ENCODE measurements at regions not wholly inside any gene's neighbourhood (a gene's known extent, or its start where the extent isn't known, plus 50 kb on each side); places are given as distances from the start of the nearest gene placed in this dataset.

DNA sequence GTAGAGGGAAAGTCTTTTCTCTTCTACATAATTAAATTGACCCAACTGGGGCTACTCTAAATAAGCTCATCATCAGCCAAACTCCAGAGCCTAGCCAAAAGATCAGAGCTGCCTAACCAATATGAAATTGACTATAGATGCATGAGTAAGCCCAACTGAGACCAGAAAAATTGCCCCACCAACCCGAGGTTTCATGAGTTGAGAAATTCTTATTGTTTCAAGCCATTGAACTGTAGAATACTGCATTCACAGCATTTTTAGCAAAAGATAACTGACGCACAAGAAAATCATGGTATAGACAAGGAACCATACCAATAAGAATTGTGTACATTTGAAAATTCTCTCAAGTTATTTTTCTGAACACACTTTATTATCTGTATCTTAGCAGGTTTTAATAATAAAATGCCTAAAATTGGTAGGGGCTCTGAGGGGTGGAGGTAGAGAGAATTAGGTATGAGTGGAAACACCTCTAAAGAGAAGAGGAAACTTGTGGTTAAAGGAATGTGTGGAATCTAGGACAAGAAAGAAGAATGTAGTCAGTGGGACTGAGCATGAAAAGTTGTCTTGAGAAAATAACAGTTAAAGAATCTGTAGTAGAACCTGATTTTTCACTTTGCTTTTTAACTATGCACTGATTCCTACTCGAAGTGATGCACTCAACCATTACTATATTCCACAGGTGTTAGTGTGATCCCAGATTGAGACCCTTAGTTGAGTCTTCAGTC lies 200.9 kb upstream of the PPP1R2C start:
- Mint-ChIP-seq H3K4me3 (ENCODE audit: low read depth) (no peak overlapping the region), H3K36me3 (ENCODE audit: insufficient read depth) (peaks cover 1% of the 10 kb centered on the region), H3K27me3 (no peaks in the 10 kb centered on the region), H3K4me1 (ENCODE audit: low read depth) (peaks cover 8% of the 10 kb centered on the region), H3K9me3 (ENCODE audit: low read depth) (peaks cover 31% of the 10 kb centered on the region), H3K27ac (no peak overlapping the region)
- TF ChIP-seq, protein P1, sequence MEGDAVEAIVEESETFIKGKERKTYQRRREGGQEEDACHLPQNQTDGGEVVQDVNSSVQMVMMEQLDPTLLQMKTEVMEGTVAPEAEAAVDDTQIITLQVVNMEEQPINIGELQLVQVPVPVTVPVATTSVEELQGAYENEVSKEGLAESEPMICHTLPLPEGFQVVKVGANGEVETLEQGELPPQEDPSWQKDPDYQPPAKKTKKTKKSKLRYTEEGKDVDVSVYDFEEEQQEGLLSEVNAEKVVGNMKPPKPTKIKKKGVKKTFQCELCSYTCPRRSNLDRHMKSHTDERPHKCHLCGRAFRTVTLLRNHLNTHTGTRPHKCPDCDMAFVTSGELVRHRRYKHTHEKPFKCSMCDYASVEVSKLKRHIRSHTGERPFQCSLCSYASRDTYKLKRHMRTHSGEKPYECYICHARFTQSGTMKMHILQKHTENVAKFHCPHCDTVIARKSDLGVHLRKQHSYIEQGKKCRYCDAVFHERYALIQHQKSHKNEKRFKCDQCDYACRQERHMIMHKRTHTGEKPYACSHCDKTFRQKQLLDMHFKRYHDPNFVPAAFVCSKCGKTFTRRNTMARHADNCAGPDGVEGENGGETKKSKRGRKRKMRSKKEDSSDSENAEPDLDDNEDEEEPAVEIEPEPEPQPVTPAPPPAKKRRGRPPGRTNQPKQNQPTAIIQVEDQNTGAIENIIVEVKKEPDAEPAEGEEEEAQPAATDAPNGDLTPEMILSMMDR (IDR thresholded peaks at IDR 0.05; ENCODE audit: unreplicated experiment): no peak
- DNase-seq (ENCODE audit: low spot score, unreplicated experiment): no peak

DNA sequence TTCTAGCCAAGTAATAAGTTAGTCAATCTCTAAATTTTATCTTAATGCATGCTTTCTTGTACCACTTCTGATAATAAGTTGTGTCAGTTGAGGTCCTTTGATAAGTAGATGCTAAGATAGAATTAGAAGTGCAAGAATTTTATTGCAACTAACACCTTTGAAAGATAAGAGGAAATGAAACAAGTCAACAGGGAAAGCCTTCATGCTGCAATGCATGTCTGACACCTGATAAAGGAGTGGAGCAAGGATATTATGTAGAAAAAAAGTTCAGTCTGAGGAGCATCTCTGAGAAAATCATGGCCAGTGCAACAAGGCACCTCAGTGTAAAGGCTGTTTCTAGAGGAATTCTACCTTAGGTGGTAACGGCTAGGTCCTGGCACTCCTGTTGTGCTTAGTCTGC lies 210.7 kb upstream of the PPP1R2C start:
- H3K4me3 Mint-ChIP-seq (ENCODE audit: low read depth): no peak overlapping the region
- no peak for DNase-seq (ENCODE audit: low spot score, unreplicated experiment)
- no peaks in the 10 kb centered on the region for H3K9me3 Mint-ChIP-seq (ENCODE audit: low read depth)
- TF ChIP-seq, protein P1 (IDR thresholded peaks at IDR 0.05; ENCODE audit: unreplicated experiment): no peak
- no peak overlapping the region for H3K27ac Mint-ChIP-seq
- no peaks in the 10 kb centered on the region for H3K27me3 Mint-ChIP-seq
- H3K4me1 Mint-ChIP-seq (ENCODE audit: low read depth): peaks cover 21% of the 10 kb centered on the region
- no peaks in the 10 kb centered on the region for H3K36me3 Mint-ChIP-seq (ENCODE audit: insufficient read depth)

DNA sequence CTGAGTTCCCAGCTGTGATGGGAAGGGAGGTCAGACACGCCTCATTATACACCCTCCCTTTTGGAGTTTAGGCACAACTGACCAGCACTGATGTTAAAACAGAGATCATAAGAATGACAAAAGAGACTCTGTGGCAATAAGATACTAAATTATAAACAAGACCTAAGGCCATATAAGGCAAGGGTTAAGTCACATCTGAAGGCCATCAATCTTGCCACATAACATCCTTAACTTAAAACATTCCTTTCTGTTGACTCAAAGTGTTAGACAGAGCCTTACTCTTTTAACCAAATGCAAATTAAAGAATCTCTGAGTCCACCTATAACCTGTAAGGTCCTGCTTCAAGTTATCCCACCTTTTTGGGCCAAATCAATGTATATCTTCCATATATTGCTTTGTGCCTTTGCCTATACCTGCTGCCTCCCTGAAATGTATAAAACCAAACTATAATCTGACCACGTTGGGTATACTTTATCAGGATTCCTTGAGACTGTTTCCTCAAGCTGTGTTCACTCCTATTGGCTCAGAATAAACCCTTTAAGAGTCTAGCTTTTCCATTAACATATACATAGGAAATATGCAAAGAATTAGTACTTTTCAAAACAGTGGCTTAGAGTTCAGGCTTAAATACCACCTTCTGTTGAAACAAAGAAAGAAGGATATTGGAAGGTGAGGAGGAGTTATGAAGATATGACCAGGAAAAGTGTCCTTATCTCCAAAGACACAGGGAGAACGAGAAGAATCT lies 214.4 kb upstream of the PPP1R2C start:
- Mint-ChIP-seq H3K27ac (peak overlapping the region; percentile 18), H3K4me1 (ENCODE audit: low read depth) (peaks cover 21% of the 10 kb centered on the region), H3K27me3 (no peaks in the 10 kb centered on the region), H3K36me3 (ENCODE audit: insufficient read depth) (no peaks in the 10 kb centered on the region), H3K9me3 (ENCODE audit: low read depth) (no peaks in the 10 kb centered on the region), H3K4me3 (ENCODE audit: low read depth) (no peak overlapping the region)
- TF ChIP-seq, protein P1 (IDR thresholded peaks at IDR 0.05; ENCODE audit: unreplicated experiment): no peak
- no peak for DNase-seq (ENCODE audit: low spot score, unreplicated experiment)

DNA sequence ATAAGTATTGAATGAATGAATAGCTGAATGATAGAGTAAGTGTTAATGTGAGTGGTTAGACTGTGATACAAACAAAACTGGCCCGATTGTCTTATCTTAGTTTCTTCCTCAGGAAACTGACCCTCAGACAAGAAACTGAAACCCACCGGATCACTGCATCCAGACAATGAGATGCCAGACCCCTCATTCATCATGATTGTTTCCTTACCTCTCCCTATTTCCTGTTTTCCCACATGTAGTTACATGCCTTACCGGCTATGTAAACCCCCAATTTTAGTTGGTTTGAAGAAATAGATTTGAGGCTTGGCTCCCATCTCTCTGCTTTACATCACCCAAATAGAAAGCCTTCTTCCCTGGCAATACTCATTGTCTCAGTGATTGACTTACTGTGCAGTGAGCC lies 218.9 kb upstream of the PPP1R2C start:
- no peaks in the 10 kb centered on the region for H3K9me3 Mint-ChIP-seq (ENCODE audit: low read depth)
- TF ChIP-seq, protein P1 (IDR thresholded peaks at IDR 0.05; ENCODE audit: unreplicated experiment): no peak
- no peaks in the 10 kb centered on the region for H3K27me3 Mint-ChIP-seq
- no peak overlapping the region for H3K4me3 Mint-ChIP-seq (ENCODE audit: low read depth)
- H3K36me3 Mint-ChIP-seq (ENCODE audit: insufficient read depth): no peaks in the 10 kb centered on the region
- H3K27ac Mint-ChIP-seq: no peak overlapping the region
- DNase-seq (ENCODE audit: low spot score, unreplicated experiment): no peak
- H3K4me1 Mint-ChIP-seq (ENCODE audit: low read depth): peaks cover 9% of the 10 kb centered on the region

DNA sequence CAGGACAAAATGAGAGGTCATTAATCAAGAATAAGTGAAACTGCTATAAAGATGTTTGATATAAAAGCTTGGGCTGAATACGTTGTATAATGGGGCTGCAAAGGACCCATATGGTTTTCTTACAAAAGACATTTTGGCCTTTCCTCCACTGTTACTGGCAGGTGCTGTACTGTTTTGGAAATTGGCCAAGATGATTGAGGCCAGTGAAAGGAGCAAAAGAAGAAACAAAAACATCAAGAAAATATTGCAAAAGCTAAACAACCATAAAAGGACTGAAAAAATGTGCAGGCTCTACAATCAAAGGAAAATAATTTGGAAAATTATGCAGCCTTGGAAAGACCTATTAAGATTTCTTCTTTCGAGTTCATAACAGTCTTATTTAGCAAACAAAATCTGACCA lies 222.2 kb upstream of the PPP1R2C start:
- no peaks in the 10 kb centered on the region for H3K36me3 Mint-ChIP-seq (ENCODE audit: insufficient read depth)
- no peak for DNase-seq (ENCODE audit: low spot score, unreplicated experiment)
- no peak overlapping the region for H3K4me3 Mint-ChIP-seq (ENCODE audit: low read depth)
- no peak overlapping the region for H3K27ac Mint-ChIP-seq
- no peaks in the 10 kb centered on the region for H3K27me3 Mint-ChIP-seq
- H3K9me3 Mint-ChIP-seq (ENCODE audit: low read depth): no peaks in the 10 kb centered on the region
- TF ChIP-seq, protein P1 (IDR thresholded peaks at IDR 0.05; ENCODE audit: unreplicated experiment): no peak
- no peaks in the 10 kb centered on the region for H3K4me1 Mint-ChIP-seq (ENCODE audit: low read depth)

Data from progenitor cell of endocrine pancreas (in vitro differentiated cells).